SK-N-SH (cell line): ENCODE measurements at regions not wholly inside any gene's neighbourhood (a gene's known extent, or its start where the extent isn't known, plus 50 kb on each side); places are given as distances from the start of the nearest gene placed in this dataset.

Experiments
- CHD2 ChIP-seq: fragments of 150-350 bp; IDR thresholded peaks from 2 replicates; pipeline ENCODE4 v1.6.1; 2018; ENCODE audit warnings: low read length; ENCODE audit not compliant: partially characterized antibody
- ELF1 ChIP-seq: IDR thresholded peaks from 2 replicates; pipeline ENCODE4 v1.4.0; 2012
- NFIC ChIP-seq: IDR thresholded peaks from 2 replicates; pipeline ENCODE4 v1.4.0; 2012; ENCODE audit warnings: borderline replicate concordance
- NRF1 ChIP-seq: IDR thresholded peaks from 2 replicates; pipeline ENCODE4 v1.6.1; 2012; ENCODE audit warnings: low read depth, mild to moderate bottlenecking, low read length
- POLR2AphosphoS5 ChIP-seq: IDR thresholded peaks from 2 replicates; pipeline ENCODE4 v1.6.1; 2012; ENCODE audit warnings: low read depth, low read length
- RAD21 ChIP-seq: IDR thresholded peaks from 2 replicates; pipeline ENCODE4 v1.6.1; 2012; ENCODE audit warnings: mild to moderate bottlenecking, low read length
- TAF1 ChIP-seq: IDR thresholded peaks from 2 replicates; pipeline ENCODE4 v1.6.1; 2012; ENCODE audit warnings: low read depth, mild to moderate bottlenecking, low read length, moderate library complexity, borderline replicate concordance
- TF ChIP-seq, protein P1 (sequence below): IDR thresholded peaks from 2 replicates; pipeline ENCODE4 v1.6.1; 2012; ENCODE audit warnings: mild to moderate bottlenecking, low read depth, low read length, moderate library complexity
- TF ChIP-seq, protein P2 (sequence below): fragments of 200-600 bp; sonication (generic); IDR thresholded peaks from 2 replicates; pipeline ENCODE4 v1.6.1; 2017; ENCODE audit warnings: antibody characterized with exemption, mild to moderate bottlenecking, moderate library complexity
- TF ChIP-seq, protein P3 (sequence below): fragments of 150-350 bp; IDR thresholded peaks from 2 replicates; pipeline ENCODE4 v1.6.1; 2017; ENCODE audit warnings: antibody characterized with exemption, low read length, low read depth, borderline replicate concordance

DNA sequence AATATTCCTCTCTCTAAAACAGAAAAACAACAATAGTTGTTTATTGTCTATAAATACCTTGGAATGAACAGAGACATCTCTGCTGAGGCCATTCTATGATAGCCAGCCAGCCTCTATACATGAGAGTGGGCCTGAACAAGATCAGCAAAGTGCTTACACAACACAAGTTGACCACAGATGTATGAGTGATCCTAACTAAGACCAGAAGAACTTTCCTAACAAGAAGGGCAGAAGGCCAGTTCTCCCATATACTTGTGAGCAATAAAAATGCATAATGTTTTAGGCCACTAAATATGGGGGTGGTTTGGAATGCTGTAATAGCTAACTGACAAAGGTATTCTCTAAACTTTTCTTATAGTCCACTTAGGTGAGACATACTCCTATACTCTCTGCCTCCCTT lies 345.7 kb downstream of the SPATA31D1 start:
- TF ChIP-seq TAF1 = no peak
- no peak for TF ChIP-seq ELF1
- TF ChIP-seq, protein P1, sequence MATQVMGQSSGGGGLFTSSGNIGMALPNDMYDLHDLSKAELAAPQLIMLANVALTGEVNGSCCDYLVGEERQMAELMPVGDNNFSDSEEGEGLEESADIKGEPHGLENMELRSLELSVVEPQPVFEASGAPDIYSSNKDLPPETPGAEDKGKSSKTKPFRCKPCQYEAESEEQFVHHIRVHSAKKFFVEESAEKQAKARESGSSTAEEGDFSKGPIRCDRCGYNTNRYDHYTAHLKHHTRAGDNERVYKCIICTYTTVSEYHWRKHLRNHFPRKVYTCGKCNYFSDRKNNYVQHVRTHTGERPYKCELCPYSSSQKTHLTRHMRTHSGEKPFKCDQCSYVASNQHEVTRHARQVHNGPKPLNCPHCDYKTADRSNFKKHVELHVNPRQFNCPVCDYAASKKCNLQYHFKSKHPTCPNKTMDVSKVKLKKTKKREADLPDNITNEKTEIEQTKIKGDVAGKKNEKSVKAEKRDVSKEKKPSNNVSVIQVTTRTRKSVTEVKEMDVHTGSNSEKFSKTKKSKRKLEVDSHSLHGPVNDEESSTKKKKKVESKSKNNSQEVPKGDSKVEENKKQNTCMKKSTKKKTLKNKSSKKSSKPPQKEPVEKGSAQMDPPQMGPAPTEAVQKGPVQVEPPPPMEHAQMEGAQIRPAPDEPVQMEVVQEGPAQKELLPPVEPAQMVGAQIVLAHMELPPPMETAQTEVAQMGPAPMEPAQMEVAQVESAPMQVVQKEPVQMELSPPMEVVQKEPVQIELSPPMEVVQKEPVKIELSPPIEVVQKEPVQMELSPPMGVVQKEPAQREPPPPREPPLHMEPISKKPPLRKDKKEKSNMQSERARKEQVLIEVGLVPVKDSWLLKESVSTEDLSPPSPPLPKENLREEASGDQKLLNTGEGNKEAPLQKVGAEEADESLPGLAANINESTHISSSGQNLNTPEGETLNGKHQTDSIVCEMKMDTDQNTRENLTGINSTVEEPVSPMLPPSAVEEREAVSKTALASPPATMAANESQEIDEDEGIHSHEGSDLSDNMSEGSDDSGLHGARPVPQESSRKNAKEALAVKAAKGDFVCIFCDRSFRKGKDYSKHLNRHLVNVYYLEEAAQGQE = no peak
- TF ChIP-seq CHD2 = no peak
- TF ChIP-seq NFIC = no peak
- no peak for TF ChIP-seq RAD21
- TF ChIP-seq, protein P2, sequence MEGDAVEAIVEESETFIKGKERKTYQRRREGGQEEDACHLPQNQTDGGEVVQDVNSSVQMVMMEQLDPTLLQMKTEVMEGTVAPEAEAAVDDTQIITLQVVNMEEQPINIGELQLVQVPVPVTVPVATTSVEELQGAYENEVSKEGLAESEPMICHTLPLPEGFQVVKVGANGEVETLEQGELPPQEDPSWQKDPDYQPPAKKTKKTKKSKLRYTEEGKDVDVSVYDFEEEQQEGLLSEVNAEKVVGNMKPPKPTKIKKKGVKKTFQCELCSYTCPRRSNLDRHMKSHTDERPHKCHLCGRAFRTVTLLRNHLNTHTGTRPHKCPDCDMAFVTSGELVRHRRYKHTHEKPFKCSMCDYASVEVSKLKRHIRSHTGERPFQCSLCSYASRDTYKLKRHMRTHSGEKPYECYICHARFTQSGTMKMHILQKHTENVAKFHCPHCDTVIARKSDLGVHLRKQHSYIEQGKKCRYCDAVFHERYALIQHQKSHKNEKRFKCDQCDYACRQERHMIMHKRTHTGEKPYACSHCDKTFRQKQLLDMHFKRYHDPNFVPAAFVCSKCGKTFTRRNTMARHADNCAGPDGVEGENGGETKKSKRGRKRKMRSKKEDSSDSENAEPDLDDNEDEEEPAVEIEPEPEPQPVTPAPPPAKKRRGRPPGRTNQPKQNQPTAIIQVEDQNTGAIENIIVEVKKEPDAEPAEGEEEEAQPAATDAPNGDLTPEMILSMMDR = no peak
- no peak for TF ChIP-seq NRF1
- TF ChIP-seq, protein P3, sequence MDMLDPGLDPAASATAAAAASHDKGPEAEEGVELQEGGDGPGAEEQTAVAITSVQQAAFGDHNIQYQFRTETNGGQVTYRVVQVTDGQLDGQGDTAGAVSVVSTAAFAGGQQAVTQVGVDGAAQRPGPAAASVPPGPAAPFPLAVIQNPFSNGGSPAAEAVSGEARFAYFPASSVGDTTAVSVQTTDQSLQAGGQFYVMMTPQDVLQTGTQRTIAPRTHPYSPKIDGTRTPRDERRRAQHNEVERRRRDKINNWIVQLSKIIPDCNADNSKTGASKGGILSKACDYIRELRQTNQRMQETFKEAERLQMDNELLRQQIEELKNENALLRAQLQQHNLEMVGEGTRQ = no peak
- no peak for TF ChIP-seq POLR2AphosphoS5
